ENCODE measurements at regions not wholly inside any gene's neighbourhood (a gene's known extent, or its start where the extent isn't known, plus 50 kb on each side); places are given as distances from the start of the nearest gene placed in this dataset.

GRCh38 chr10:69738858-69739435, 62.8 kb upstream of the COL13A1 start:
- no peak for DNase-seq (ENCODE audit: low read depth in 2 of 3, low spot score in 2 of 3)

- DNase-seq (ENCODE audit: low read depth in 2 of 3, low spot score in 2 of 3), result no peak
Measured at GRCh38 chr10:69739634-69740033, 62.1 kb upstream of the COL13A1 start.

- no peak for DNase-seq (ENCODE audit: low read depth in 2 of 3, low spot score in 2 of 3)
Measured at GRCh38 chr10:69740126-69740525, 61.6 kb upstream of the COL13A1 start.

- no peak for DNase-seq (ENCODE audit: low read depth in 2 of 3, low spot score in 2 of 3)
Measured at GRCh38 chr10:69741252-69741651, 60.5 kb upstream of the COL13A1 start.

- DNase-seq (ENCODE audit: low read depth in 2 of 3, low spot score in 2 of 3), result no peak
Measured at GRCh38 chr10:69741671-69742355, 59.9 kb upstream of the COL13A1 start.

- DNase-seq (ENCODE audit: low read depth in 2 of 3, low spot score in 2 of 3), result no peak
Measured at GRCh38 chr10:69742356-69742695, 59.4 kb upstream of the COL13A1 start.

GRCh38 chr10:69742928-69743602, 58.6 kb upstream of the COL13A1 start:
- no peak for DNase-seq (ENCODE audit: low read depth in 2 of 3, low spot score in 2 of 3)

- no peak for DNase-seq (ENCODE audit: low read depth in 2 of 3, low spot score in 2 of 3)
Measured at GRCh38 chr10:69744971-69745370, 56.7 kb upstream of the COL13A1 start.

GRCh38 chr10:69745698-69746097, 56.0 kb upstream of the COL13A1 start:
- no peak for DNase-seq (ENCODE audit: low read depth in 2 of 3, low spot score in 2 of 3)

GRCh38 chr10:69747179-69747578, 54.5 kb upstream of the COL13A1 start:
- DNase-seq (ENCODE audit: low read depth in 2 of 3, low spot score in 2 of 3), result no peak

GRCh38 chr10:69748621-69749020, 53.1 kb upstream of the COL13A1 start:
- DNase-seq (ENCODE audit: low read depth in 2 of 3, low spot score in 2 of 3), result no peak

- DNase-seq (ENCODE audit: low read depth in 2 of 3, low spot score in 2 of 3), result no peak
Measured at GRCh38 chr10:69749178-69750010, 52.3 kb upstream of the COL13A1 start.

GRCh38 chr10:69750011-69750373, 51.7 kb upstream of the COL13A1 start:
- no peak for DNase-seq (ENCODE audit: low read depth in 2 of 3, low spot score in 2 of 3)

- DNase-seq (ENCODE audit: low read depth in 2 of 3, low spot score in 2 of 3), result no peak
Measured at GRCh38 chr10:69750725-69751124, 51.0 kb upstream of the COL13A1 start.

GRCh38 chr10:69751214-69751613, 50.5 kb upstream of the COL13A1 start:
- no peak for DNase-seq (ENCODE audit: low read depth in 2 of 3, low spot score in 2 of 3)

Measured in activated CD8-positive, alpha-beta memory T cell treated with anti-CD3 and anti-CD28 coated beads for 48 hours (primary cell).